AG08396 (cell line): ENCODE measurements at regions not wholly inside any gene's neighbourhood (a gene's known extent, or its start where the extent isn't known, plus 50 kb on each side); places are given as distances from the start of the nearest gene placed in this dataset.
"Not testable (repeated sequence)": the region's sequence is repeated elsewhere in the genome, so short reads cannot be mapped to it uniquely, and the experiment has no call there.

Source experiments
- DNase-seq: peaks from one replicate; pipeline ENCODE4 v3.0.0; 2012; ENCODE audit warnings: low spot score, mixed read lengths

DNA sequence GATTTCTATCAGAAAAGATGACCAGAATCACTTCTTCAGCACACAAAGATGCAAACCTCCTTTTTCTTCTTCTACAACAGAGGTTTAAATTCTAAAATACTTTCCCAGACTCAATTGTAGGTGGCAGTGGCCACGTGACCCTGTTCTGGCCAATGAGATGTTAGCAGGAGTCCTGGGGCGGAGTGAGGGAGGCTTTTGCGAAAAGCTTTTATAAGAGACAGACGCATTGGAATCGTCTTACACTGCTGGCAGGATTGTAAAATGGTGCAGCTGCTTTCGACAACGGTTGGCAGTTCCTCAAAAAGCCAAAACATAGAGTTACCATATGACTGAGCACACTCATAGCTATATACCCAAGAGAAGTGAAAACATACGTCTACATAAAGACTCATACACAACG lies 87.0 kb upstream of the MAGI3 start:
- no peak for DNase-seq

DNA sequence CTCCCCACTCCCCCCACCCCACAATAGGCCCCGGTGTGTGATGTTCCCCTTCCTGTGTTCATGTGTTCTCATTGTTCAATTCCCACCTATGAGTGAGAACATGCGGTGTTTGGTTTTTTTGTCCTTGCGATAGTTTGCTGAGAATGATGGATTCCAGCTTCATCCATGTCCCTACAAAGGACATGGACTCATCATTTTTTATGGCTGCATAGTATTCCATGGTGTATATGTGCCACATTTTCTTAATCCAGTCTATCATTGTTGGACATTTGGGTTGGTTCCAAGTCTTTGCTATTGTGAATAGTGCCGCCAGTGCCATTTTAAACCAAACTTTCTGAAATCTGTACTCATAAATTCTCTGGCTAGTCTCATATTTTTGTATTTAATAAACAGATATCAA lies 85.3 kb upstream of the MAGI3 start:
- DNase-seq, result not testable (repeated sequence)

DNA sequence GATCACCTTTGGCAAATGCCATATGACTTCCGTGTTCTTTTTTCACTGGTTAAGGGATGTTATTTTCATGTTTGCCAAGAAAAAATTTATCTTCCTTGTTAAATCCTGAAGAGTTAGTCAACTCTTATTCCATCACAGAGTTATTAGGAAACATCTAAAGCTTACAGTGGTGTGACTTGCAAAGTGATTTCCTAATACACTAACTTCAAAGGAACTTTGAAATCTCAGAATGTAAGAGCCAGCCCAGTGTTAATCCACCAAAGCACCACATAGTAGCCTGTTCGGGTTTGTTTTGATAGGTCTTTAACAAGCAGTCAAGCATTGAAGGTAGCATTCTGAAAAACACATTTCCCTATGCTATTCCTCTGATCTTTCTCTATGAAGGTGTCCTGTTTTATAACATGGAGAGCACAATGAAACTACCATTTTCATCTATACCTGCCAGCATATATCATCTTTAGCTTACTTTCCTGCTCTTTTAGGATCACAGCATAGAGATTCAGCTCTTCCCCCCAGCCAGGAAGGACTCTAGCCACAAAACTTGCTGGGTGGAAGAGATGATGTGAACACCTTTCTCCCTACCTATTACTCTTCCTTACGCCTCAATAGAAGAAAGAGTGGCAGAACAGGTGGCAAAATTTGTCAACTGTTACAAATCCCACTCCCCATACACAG lies 82.4 kb upstream of the MAGI3 start:
- no peak for DNase-seq

DNA sequence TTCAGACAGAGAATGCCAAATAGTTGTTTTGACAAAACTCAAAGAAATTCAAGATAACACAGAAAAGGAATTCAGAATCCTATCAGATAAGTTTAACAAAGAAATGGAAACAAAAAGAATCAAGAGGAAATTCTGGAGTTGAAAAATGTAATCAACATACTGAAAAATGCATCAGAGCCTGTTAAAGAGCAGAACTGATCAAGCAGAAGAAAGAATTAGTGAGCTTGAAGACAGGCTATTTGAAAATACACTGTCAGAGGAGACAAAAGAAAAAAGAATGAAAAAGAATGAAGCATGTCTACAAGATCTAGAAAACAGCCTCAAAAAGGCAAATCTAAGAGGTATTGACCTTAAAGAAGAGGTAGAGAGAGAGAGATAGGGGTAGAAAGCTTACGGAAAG lies 77.7 kb upstream of the MAGI3 start:
- not testable (repeated sequence) for DNase-seq

DNA sequence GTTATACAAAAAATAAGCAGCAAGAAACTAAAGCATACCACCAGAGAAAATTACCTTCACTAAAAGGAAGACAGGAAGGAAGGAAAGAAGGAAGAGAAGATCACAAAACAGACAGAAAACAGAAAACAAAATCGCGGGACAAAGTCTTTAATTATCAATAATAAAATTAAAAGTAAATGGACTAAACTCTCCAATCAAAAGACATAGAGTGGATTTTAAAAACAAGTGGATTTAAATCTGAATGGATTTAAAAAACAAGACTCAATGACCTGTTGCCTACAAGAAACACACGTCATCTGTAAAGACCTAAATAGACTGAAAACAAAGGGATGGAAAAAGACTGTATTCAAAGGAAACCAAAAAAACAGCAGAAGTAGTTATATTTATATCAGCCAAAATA lies 75.7 kb upstream of the MAGI3 start:
- no peak for DNase-seq

DNA sequence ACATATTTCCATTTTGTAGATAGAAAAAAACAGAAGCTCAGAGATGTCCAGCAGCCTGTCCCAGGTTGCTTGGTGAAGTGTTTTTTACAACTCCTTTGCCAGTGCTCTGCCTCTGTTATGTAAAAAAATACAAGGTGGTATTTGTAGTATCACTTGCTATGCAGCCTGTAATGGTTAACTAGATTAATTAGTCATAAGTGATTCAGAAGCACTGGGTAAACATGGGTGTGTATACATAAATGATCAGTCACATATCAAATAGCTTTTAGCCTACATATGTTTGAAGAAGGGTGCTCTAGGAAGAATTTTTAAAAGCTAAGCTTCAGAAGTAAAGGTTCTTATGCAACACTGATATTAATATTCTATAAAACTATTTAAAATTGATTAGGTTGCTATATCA lies 70.0 kb upstream of the MAGI3 start:
- DNase-seq, result no peak

DNA sequence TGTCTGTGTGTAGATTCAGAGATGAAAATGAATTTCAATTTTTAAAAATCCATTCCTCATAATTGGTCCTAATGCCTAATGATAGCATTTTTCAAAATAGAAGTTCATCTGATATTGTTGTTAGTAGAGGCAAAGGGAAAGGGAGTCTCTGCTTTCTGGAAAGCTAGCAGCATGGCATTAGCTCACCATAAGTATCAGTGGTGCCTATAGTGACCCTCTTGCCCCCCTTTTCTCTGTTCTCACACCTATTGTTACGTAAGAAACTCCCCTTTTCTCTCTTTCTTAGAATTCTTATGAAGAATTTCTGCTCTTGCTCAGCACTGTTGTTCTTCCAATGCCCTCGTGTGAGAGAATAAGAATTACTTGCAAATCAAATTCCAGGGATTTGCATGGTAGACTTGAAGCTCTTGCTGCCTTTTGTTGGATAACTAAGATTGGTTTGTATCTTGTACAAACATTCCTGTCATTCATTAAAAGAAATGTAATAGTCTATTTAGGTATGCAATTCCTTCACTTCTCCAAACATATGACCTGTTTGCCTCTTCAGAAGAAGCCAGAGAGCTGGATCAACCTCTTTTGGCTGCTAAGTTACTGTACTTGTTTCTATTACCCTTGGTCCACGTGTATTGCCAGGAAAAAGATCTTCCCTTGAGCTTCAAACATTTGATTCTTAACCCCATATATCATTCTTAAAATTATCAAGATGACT lies 69.2 kb upstream of the MAGI3 start:
- no peak for DNase-seq

DNA sequence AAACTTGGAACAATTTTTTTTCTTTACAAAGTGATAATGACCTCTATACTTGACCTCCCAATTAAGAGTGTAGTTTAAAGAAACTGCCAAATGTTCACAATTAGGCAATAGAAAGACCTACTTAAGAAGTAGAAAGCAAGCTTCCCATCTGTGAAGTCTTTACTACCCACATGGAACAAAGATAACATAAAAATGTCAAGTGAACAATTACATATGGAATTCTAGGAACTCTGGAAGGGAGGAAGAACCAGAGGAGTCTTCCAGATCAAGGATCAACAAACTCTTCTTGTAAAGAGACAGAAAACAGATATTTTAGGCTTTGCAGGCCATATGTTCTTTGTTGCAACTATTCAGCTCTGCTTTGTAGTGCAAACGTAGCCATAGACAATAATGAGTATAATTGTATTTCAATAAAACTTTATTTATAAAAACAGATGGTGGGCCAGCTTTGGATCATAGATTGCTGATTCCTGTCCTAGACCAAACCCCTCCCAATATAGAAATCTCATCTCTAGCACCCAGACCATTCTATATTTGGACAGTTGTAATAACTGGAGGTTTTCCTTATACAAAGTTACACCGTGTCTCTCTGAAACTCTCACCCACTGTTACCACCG lies 68.4 kb upstream of the MAGI3 start:
- DNase-seq, result no peak

DNA sequence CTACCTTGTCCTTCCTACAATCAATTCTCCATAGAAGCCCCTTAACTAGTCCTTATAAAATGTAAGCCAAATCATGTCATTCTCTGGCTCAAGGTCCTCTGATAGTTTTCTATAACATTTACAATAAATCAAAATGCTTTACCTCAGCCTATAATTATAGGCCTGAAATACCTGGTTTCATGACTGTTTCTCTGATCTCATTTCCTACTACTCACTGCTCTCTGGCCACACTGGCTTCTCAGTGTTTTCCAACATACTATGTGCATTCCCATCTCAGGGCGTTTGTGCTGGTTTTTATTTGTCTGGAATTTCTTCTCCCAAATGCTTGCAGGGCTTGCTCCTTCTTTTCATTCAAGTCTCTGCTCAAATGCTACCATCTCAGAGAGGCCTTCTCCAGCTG lies 67.9 kb upstream of the MAGI3 start:
- no peak for DNase-seq

DNA sequence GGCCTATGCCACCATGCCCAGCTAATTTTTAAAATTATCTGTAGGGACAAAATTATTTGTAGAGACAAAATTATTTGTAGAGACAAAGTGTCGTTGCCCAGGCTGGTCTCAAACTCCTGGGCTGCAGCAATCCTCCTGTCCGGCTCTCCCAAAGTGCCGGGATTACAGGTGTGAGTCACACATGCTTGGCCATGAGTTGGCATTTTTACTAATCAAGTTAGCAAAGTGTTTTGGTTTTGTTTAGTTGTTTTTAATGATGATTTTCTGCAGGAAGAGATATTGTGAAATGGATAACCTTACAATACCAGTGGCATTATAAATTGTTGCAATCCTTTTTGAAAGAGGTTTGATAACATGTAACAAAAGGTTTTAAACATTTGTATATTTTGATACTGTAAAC lies 65.3 kb upstream of the MAGI3 start:
- no peak for DNase-seq

DNA sequence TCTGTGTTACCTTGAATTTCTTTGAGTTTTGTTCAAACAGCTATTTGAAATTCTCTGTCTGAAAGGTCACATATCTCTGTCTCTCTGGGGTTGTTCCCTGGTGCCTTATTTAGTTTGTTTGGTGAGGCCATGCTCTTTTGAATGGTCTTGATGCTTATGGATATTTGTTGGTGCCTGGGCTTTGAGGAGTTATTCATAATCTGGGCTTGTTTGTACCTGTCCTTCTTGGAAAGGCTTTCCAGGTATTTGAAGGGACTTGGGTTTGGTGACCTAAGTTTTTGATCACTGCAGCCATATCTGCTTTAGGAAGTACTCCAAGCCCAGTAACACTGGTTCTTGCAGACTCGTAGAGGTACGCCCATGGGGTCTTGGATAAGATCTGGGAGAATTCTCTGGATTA lies 63.3 kb upstream of the MAGI3 start:
- no peak for DNase-seq

DNA sequence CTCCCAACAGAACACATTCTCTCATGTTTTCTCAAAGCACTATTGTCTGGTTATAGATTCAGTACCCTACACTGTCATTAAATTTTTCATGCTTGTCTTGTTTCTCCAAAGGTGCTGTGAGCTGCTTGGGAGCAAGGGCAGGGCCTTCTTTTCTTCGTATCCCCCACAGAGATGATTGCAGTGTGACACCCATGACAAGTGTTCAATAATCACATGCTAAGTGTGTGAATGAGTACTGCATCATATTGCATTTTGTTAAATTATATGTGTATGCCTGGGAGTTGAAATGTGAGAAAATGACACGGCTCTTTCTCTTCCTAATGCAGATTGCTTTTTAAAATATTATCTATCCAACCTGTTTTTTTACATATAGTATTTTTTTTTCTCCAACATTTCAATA lies 57.3 kb upstream of the MAGI3 start:
- no peak for DNase-seq

DNA sequence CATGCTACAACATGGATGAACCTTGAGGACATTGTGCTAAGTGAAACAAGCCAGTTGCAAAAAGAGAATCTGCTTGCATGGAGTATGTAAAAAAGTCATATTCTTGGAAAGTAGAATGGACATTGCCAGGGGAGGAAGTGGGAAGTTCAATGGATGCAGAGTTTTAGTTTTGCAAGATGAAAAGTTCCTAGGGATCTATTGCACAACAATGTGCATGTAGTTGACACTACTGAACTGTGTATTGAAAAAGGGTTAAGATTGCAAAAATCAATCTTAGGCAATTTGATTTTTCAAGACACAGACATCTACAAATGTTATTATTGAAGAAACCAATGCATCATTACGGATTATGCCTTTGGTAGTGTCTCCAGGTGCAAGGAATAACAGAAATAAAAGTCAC lies 50.3 kb upstream of the MAGI3 start:
- no peak for DNase-seq
